Naive B cell (primary cell): ENCODE measurements at regions not wholly inside any gene's neighbourhood (a gene's known extent, or its start where the extent isn't known, plus 50 kb on each side); places are given as distances from the start of the nearest gene placed in this dataset.

Source experiments
- ATAC-seq, 2 donors: fragments of 150-1000 bp; cut with Tn5 transposase; 2 replicates each; pipeline ENCODE4 v1.10.0; 2021; ENCODE audit warnings: low read depth in 2 of 2, mild to moderate bottlenecking in 2 of 2, moderate library complexity in 2 of 2
- DNase-seq: peaks from one replicate; pipeline ENCODE4 v3.0.0; 2022
- H3K27ac Mint-ChIP-seq, 6 donors: one replicate each; pipeline ENCODE4 v1.8.0; 2020 to 2022; ENCODE audit warnings: mild to moderate bottlenecking in 6 of 6, mixed read lengths in 6 of 6, moderate library complexity in 5 of 6, inconsistent platforms in 2 of 6
- H3K27me3 Mint-ChIP-seq, 3 donors: one replicate each; pipeline ENCODE4 v1.8.0; 2021 to 2022; ENCODE audit warnings: mixed read lengths in 3 of 3, mild to moderate bottlenecking in 1 of 3
- H3K36me3 Mint-ChIP-seq, 2 donors: one replicate each; pipeline ENCODE4 v1.8.0; 2020 to 2022; ENCODE audit warnings: mixed read lengths in 2 of 2, inconsistent platforms in 1 of 2, mild to moderate bottlenecking in 1 of 2
- H3K4me1 Mint-ChIP-seq, 3 donors: one replicate each; pipeline ENCODE4 v1.8.0; 2020 to 2022; ENCODE audit warnings: mixed read lengths in 3 of 3, inconsistent platforms in 1 of 3, mild to moderate bottlenecking in 1 of 3, moderate library complexity in 1 of 3
- H3K4me3 Mint-ChIP-seq, 8 donors: one replicate each; pipeline ENCODE4 v1.8.0; 2020 to 2022; ENCODE audit warnings: mild to moderate bottlenecking in 8 of 8, mixed read lengths in 8 of 8, moderate library complexity in 8 of 8, inconsistent platforms in 2 of 8
- H3K9me3 Mint-ChIP-seq, 7 donors: one replicate each; pipeline ENCODE4 v1.8.0; 2020 to 2022; ENCODE audit warnings: mixed read lengths in 7 of 7, mild to moderate bottlenecking in 5 of 7, inconsistent platforms in 2 of 7, moderate library complexity in 1 of 7

DNA sequence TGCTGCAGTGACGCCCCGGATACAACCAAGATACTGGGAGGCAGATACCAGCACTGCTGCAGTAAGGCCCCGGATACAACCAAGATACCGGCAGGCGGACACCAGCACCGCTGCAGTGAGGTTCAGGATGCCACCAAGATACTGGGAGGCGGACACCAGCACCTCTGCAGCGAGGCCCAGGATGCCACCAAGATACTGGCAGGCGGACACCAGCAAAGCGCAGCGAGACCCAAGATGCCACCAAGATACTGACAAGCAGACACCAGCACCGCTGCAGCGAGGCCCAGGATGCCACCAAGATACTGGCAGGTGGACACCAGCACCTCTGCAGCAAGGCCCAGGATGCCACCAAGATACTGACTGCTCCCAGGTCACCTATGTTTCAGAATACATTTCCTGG is 225.2 kb downstream of the BRD1 start:
- DNase-seq (no peak), ATAC-seq (no peak)
- no peak overlapping the region for H3K4me3 Mint-ChIP-seq
- H3K4me1 Mint-ChIP-seq = no peaks in the 10 kb centered on the region
- no peak overlapping the region for H3K27ac Mint-ChIP-seq
- peaks cover 26 to 33% of the 10 kb centered on the region in 2 donors for H3K36me3 Mint-ChIP-seq
- H3K27me3 Mint-ChIP-seq = no peaks in the 10 kb centered on the region
- H3K9me3 Mint-ChIP-seq = peaks cover 11 to 27% (median 16%) of the 10 kb centered on the region in 7 donors

DNA sequence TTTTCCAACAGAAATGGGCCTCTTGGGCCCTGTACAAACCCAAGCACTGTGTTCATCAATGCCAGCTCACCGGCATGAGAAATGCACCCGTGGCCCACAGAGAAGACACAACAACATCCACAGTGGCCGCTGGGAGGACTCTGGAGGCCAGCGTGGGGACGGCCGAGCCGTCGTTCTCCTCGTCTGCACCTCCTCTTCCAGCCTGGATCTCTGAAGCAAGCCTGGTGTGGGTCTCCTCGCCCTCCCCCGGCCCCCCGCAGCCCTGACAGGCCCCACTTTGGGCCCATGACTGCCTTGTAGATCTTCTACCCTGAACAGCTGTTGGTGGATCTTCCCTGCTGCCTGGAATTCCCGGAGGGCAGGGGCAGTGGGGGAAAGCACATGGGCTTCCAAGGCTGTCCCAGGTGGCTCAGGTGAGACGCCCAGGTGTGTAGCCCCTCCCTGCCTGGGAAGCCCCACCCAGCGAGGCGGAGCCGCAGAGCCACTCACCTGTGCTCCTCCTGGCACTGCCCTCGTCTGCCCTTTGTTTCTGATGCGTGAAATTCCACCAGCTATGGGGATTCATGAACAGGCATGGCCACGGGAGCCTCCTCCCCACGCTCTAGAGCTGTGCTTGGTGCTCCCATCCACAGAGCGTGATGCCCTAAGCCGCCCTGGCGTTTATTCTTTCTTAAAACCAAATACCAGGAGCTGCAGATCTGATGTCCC is 225.9 kb downstream of the BRD1 start:
- H3K4me3 Mint-ChIP-seq = no peak overlapping the region
- H3K4me1 Mint-ChIP-seq = no peaks in the 10 kb centered on the region
- no peak overlapping the region for H3K27ac Mint-ChIP-seq
- DNase-seq (no peak), ATAC-seq (no peak)
- peaks cover 26 to 27% of the 10 kb centered on the region in 2 donors for H3K36me3 Mint-ChIP-seq
- peaks cover 11 to 27% (median 16%) of the 10 kb centered on the region in 7 donors for H3K9me3 Mint-ChIP-seq
- no peaks in the 10 kb centered on the region for H3K27me3 Mint-ChIP-seq

DNA sequence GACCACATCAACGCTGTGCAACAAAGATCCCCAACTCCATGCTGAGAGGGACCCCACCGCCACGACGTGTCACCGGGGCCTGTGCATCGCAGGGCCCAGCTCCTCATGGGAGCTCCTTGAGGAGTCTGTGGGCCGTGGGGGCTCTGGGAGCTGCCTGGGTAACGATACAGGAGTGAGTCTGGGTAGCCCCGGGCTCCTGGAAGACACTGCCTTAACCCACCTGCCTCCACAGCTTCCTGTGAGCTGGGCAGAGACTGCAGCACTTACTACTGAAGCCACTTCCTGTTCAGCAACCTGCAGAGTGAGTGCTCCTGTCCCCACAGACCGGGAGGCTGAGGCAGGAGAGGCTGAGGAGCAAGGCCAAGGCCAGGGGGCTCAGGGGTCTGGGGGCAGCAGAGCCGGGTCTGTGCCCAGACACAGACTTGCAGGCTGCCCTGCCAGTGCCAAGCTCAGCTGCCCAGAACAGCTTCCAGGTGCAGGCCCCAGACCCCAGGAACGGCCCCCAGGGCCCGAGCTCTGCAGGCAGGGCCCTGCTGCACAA is 226.7 kb downstream of the BRD1 start:
- peaks cover 26 to 27% of the 10 kb centered on the region in 2 donors for H3K36me3 Mint-ChIP-seq
- H3K9me3 Mint-ChIP-seq = peaks cover 11 to 25% (median 16%) of the 10 kb centered on the region in 7 donors
- no peak overlapping the region for H3K4me3 Mint-ChIP-seq
- no peaks in the 10 kb centered on the region for H3K4me1 Mint-ChIP-seq
- no peaks in the 10 kb centered on the region for H3K27me3 Mint-ChIP-seq
- H3K27ac Mint-ChIP-seq = no peak overlapping the region
- no peak for ATAC-seq
- no peak for DNase-seq

DNA sequence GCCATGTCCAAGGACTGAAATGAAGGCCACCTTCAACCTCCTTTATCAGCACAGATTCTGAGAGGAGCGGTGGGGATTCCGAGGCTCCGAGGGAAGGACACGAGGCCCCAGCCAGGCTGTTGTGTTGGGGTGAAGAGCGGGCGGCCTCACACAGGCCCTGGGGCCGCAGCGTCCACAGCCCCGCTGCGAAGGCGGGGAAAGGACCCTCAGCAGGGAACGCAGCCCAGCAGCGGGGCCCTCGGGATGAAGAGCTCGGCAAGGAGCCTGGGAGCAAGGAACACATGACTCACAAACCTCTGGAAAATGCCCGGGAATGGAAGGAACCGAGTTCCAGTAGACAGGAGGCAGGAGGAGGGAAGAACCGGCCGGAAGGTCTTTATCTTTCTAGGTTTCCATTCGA is 227.2 kb downstream of the BRD1 start:
- H3K27me3 Mint-ChIP-seq = no peaks in the 10 kb centered on the region
- H3K9me3 Mint-ChIP-seq = peaks cover 11 to 23% (median 15%) of the 10 kb centered on the region in 7 donors
- peaks cover 24 to 27% of the 10 kb centered on the region in 2 donors for H3K36me3 Mint-ChIP-seq
- ATAC-seq = no peak
- no peak overlapping the region for H3K4me3 Mint-ChIP-seq
- no peak for DNase-seq
- no peak overlapping the region for H3K27ac Mint-ChIP-seq
- H3K4me1 Mint-ChIP-seq = no peaks in the 10 kb centered on the region

DNA sequence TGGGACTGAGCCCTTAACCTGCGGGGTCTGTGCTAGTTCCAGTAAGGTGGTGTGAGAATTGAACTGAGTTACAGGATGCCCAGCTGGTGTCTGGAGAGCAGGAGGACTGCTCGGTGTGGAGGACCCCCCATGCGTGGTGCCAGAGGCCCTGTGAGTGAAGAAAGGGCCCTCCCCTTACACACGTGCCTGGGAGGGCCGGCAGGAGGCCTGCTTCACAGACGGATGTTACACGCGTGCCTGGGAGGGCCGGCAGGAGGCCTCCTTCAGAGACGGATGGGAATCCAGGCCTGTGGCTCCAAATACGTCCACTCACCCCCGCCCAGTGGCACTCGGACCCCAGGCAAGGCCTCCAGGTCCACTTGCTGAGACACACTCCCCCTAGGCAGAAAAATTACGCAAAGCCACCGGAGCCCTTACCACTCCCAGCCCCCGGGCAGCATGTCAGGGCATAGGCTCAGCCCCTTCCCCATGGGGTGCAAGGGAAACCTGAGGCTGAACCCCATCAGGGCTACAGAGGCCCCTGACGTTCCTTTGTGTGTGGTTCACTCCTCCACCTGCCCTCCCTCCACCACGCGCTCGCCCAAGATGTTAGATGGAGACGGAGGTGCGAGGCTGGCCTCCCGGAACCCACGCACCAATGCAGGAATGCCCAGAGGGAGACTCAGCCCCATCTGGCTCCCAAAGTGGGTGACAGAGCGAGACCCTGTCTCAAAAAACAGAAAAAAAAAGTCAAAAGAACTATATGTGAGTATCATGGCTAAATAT is 227.8 kb downstream of the BRD1 start:
- Mint-ChIP-seq H3K27ac (no peak overlapping the region), H3K36me3 (peaks cover 18 to 22% of the 10 kb centered on the region in 2 donors), H3K27me3 (no peaks in the 10 kb centered on the region), H3K4me3 (no peak overlapping the region), H3K9me3 (peaks cover 6 to 17% (median 10%) of the 10 kb centered on the region in 7 donors), H3K4me1 (no peaks in the 10 kb centered on the region)
- no peak for DNase-seq
- ATAC-seq = no peak

DNA sequence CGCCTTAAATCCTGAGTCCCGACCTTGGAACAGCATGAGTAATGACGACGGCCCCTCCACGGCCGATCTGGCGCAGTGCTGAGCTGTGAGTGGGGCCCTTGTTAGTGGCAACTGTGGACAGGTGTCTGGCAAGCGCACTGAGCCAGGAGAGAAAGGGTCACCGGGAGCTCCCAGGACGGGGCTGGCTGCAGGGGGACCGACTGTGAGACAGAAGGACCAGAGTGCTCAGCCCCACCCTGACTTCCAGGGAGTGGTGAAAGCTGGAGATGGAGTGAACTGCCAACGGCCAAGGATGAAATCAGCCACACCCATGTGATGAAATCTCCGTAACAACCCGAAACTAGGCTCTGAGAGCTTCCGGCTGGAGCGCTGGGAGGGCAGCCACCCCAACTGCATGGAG is 228.6 kb downstream of the BRD1 start:
- Mint-ChIP-seq H3K27ac (no peak overlapping the region), H3K4me1 (no peaks in the 10 kb centered on the region)
- no peak for DNase-seq

DNA sequence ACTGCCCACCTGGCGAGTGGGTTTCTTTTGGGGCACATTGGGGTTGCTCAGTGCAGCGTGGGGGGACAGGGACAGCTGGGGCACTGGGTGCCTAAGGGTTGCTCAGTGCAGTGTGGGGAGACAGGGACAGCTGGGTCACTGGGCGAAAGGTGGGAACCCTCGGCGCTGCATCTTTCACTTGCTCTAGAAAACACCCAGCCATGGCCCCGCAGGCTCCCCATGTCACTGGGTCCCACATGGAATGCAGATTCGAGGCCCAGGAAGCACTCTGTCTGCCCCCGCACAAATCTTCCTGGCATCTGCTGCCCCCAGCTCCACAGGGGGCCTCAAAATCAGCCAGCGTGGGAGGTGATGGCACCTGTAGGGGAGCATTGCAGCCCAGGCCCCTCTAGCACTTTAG is 229.3 kb downstream of the BRD1 start:
- peaks cover 2 to 7% of the 10 kb centered on the region in 2 donors for H3K36me3 Mint-ChIP-seq
- ATAC-seq (no peak), DNase-seq (no peak)
- no peaks in the 10 kb centered on the region for H3K4me1 Mint-ChIP-seq
- no peak overlapping the region for H3K4me3 Mint-ChIP-seq
- no peak overlapping the region for H3K27ac Mint-ChIP-seq
- peaks cover 0 to 2% (median 0%) of the 10 kb centered on the region in 7 donors for H3K9me3 Mint-ChIP-seq
- no peaks in the 10 kb centered on the region for H3K27me3 Mint-ChIP-seq

More for the DNA sequence above, 228.6 kb downstream of the BRD1 start:
- no peak for ATAC-seq
- H3K9me3 Mint-ChIP-seq = peaks cover 0 to 9% (median 2%) of the 10 kb centered on the region in 7 donors
- H3K27me3 Mint-ChIP-seq = no peaks in the 10 kb centered on the region
- H3K36me3 Mint-ChIP-seq = peaks cover 9 to 14% of the 10 kb centered on the region in 2 donors
- no peak overlapping the region for H3K4me3 Mint-ChIP-seq

DNA sequence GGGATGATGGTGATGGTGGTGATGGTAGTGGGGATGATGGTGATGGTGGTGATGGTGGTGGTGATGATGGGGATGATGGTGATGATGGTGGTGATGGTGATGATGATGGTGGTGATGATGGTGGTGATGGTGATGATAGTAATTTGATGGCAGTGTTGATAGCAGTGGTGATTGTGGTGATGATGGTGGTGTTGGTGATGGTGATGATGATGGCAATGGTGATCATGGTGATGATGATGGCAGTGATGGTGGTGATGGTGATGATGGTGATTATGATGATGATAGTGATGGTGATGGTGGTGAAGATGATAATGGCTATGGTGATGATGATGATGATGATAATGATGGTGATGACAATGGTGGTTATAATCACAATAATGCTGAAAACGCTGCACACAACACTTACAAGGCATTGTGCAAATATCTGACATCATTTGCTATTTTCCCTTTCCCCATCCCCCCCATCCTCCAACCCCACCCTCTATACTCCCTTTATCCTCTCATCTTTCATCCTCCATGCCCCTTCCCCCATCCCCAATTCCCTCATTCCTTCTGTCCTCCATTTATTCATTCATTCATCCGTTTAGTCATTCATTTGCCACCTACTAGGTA is 230.1 kb downstream of the BRD1 start:
- H3K4me3 Mint-ChIP-seq = no peak overlapping the region
- no peaks in the 10 kb centered on the region for H3K4me1 Mint-ChIP-seq
- no peak overlapping the region for H3K27ac Mint-ChIP-seq
- no peaks in the 10 kb centered on the region for H3K36me3 Mint-ChIP-seq
- ATAC-seq (no peak), DNase-seq (no peak)
- no peaks in the 10 kb centered on the region for H3K27me3 Mint-ChIP-seq
- H3K9me3 Mint-ChIP-seq = no peaks in the 10 kb centered on the region

DNA sequence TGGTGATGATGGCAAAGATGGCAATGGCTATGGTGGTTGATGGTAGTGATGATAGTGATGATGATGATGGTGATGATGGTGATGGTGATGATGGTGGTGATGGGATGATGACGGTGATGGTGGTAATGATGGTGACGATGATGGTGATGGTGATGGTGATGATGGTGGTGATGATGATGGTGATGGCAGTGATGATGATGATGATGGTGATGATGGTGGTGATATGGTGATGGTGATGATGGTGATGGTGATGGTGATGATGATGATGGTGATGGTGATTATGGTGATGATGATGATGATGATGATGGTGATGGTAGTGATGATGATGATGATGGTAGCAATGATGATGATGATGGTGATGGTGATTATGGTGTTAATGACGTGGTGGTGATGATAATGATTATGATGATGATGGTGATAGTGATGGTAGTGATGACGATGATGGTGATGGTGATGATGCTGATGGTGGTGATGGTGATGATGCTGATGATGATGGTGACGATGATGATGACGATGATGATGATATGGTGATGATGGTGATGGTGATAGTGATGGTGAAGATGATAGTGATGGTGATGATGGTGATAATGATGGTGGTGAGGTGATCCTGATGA is 232.1 kb downstream of the BRD1 start:
- ATAC-seq = no peak
- DNase-seq = no peak
- no peak overlapping the region for H3K27ac Mint-ChIP-seq

DNA sequence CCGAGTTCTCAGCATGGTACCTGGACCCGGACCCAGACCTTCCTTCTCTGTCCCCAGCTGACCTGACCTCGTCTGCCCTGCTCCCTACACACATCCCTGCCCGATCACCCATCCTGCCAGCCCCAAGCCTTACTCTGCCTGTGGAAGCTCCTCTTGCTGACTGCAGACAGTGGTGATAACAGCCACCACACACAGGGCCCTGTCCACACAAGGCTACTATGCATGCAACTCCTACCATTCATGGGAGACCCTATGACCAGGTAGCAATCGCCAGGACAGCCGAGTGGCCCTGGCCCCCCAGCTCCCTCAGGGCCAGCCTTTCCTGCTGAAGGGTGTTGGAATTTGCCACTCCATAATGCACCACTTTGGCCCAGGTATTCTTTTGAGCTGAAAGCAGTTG is 233.6 kb downstream of the BRD1 start:
- Mint-ChIP-seq H3K4me1 (no peaks in the 10 kb centered on the region), H3K27me3 (no peaks in the 10 kb centered on the region), H3K4me3 (no peak overlapping the region), H3K27ac (no peak overlapping the region), H3K9me3 (no peaks in the 10 kb centered on the region), H3K36me3 (no peaks in the 10 kb centered on the region)
- DNase-seq (no peak), ATAC-seq (no peak)

More for the DNA sequence above, 232.1 kb downstream of the BRD1 start:
- Mint-ChIP-seq H3K9me3 (no peaks in the 10 kb centered on the region), H3K36me3 (no peaks in the 10 kb centered on the region), H3K4me3 (no peak overlapping the region), H3K4me1 (no peaks in the 10 kb centered on the region), H3K27me3 (no peaks in the 10 kb centered on the region)

DNA sequence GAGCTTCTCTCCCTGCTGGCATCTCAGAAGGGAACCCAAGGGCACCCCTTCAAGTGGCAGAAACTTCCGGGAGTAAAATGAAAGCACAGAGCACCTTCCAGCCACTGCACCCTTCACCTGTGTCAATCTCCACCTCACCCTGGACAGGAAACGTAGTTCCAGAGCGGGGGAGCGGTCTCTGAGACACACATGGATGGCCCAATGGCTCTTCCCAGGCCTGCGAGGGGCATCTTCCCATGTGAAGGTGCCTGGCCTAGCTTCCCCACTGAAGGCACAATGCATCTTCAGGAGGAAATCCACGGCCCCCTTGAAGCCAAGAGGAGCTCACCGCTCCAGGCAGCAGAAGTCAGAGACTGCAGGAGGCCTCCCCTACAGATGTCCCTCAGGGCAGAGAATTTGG is 234.2 kb downstream of the BRD1 start:
- H3K9me3 Mint-ChIP-seq = no peaks in the 10 kb centered on the region
- DNase-seq = no peak
- no peak for ATAC-seq
- H3K27ac Mint-ChIP-seq = no peak overlapping the region
- no peak overlapping the region for H3K4me3 Mint-ChIP-seq
- no peaks in the 10 kb centered on the region for H3K36me3 Mint-ChIP-seq
- H3K4me1 Mint-ChIP-seq = no peaks in the 10 kb centered on the region
- H3K27me3 Mint-ChIP-seq = no peaks in the 10 kb centered on the region

DNA sequence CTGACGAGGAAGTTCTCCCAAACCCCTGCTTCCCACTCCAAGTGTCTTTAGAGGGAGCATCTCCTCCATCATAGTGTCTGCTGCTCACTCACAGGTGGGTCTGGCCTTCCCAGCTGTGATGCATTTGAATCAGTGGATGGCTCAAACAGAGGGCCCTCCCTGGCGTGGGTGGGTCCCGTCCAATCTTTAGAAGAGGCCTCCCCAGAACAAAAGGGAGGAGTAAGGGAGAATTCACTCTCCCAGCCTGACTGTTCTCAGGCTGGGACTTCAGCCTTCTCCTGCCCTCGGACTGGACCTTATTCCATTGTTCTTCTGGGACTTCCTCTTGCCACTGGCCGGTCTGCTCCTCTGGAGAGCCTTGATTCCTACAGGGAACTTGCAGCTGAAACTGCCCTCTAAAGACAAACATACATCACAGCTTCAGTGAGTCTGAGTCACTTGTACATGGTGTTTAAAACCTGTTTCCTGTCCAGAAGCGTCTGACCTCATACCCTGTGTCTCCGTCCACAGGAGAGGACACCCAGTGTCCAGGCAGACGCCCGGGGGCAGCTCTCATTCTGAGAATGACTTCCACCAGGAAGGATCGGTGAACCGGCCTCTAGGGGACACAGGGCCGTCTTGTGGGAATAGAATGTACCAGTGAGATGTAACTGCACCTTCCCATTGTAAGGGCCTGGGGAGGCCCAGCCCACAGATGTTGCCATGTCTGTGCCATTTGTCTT is 234.7 kb downstream of the BRD1 start:
- Mint-ChIP-seq H3K4me1 (no peaks in the 10 kb centered on the region), H3K9me3 (no peaks in the 10 kb centered on the region)

More for the DNA sequence above, 234.7 kb downstream of the BRD1 start:
- DNase-seq (no peak), ATAC-seq (no peak)
- Mint-ChIP-seq H3K27ac (no peak overlapping the region), H3K36me3 (no peaks in the 10 kb centered on the region), H3K4me3 (no peak overlapping the region), H3K27me3 (no peaks in the 10 kb centered on the region)
